IPS-NIHi7 (cell line): ENCODE measurements at regions not wholly inside any gene's neighbourhood (a gene's known extent, or its start where the extent isn't known, plus 50 kb on each side); places are given as distances from the start of the nearest gene placed in this dataset.
"Not testable (repeated sequence)": the region's sequence is repeated elsewhere in the genome, so short reads cannot be mapped to it uniquely, and the experiment has no call there.

Experiments used
- DNase-seq: peaks from one replicate; pipeline ENCODE4 v3.0.0; 2012; ENCODE audit warnings: mixed read lengths; ENCODE audit errors: extremely low spot score

GRCh38 chr13:69094485-69094884 lies 1013.1 kb upstream of the ATXN8OS start:
- DNase-seq: no peak

GRCh38 chr13:69092615-69093322 lies 1014.9 kb upstream of the ATXN8OS start:
- DNase-seq: peak; percentile 56

DNA sequence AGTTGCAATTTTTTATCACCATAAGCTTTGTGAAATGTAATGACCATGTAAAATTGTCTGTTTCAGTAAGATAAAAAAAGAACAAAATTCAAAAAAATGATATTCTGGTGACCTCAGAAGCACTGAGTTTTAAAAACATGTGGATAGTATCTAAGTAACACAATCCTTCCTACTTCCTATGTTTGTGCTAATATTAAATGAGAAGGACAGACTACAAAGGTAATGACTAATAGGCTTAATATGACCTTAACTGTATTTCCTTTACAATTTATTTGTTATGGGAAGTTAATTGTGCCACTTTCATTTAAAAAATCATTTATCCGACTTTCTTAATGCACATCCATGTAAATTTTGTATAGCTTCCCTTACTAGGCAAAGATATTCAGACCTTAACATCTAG lies 1030.4 kb upstream of the ATXN8OS start:
- no peak for DNase-seq

DNA sequence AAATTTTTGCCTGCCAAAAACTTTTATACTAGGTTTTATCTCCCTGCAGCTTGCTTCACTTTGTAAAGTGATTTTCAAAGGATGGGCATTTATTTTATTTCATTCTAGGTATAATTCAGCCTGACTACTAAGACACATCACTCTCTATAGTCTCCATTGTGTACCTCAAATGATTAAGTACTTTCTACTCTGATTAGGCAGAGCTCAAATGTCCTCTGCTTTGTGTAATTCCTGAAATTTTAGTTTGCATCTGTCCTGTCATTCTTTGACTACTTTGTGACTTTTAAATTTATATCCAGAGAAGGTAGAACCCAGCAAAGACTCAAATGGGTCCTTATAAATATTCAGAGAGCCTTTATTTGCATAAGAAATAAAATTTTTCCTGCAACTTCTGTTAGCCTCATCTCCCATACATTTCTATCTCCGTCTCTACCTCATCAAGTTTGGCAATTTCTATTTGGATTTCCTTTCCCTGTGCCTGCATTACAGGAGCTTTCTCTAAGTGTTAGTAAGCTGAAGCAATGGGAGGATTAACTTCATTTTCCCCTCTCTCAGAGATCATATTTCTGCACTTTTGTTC lies 1038.0 kb upstream of the ATXN8OS start:
- no peak for DNase-seq

DNA sequence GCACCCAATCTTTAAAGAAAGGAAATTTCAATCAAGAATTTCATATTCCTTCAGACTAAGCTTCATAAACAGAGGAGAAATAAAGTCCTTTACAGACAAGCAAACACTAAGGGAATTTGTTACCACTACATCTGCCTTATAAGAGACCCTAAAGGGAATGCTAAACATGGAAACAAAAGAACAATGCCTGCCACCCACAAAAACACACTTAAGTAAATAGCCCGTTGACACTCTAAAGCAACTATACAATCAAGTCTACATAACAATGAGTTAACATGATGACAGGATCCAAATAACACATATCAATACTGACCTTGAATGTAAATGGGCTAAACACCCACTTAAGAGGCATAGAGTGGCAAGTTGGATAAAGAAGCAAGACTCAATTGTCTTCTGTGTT lies 1056.9 kb upstream of the ATXN8OS start:
- DNase-seq: no peak

DNA sequence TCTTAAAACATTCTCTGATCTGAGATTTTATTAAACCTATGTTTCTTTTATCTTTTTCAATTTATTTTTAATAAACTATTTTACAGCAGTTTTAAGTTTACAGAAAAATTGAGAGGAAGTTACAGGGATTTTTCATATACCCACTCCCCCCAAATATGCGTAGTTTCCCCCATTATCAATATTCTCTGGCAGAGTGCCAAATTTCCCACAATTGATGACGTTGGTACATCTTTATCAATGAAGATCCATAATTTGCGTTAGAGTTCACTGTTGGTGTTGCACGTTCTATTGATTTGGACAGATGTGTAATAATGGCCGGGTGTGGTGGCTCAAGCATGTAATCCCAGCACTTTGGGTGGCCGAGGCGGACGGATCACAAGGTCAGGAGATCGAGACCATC lies 1063.0 kb upstream of the ATXN8OS start:
- no peak for DNase-seq

GRCh38 chr13:69040898-69041297 lies 1066.7 kb upstream of the ATXN8OS start:
- DNase-seq: no peak

DNA sequence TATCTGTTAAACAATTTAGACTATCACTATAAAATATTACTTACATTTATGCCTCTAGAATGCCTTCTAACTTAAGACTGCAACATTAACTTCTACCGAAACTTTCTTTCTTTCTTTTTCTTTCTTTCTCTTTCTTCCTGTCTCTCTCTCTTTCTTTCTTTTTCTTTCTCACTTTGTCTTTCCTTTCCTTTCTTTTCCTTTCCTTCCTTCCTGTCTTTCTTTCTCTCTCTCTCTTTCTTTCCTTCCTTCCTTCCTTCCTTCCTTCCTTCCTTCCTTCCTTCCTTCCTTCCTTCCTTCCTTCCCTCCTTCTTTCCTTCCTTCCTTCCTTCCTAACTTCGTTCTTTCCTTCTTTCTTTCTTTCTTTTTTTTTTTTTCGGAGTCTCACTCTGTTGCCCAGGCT lies 1071.9 kb upstream of the ATXN8OS start:
- no peak for DNase-seq

GRCh38 chr13:69028936-69029335 lies 1078.7 kb upstream of the ATXN8OS start:
- no peak for DNase-seq

- DNase-seq: no peak
These were observed 1087.5 kb upstream of the ATXN8OS start for GRCh38 chr13:69020120-69020519.

DNA sequence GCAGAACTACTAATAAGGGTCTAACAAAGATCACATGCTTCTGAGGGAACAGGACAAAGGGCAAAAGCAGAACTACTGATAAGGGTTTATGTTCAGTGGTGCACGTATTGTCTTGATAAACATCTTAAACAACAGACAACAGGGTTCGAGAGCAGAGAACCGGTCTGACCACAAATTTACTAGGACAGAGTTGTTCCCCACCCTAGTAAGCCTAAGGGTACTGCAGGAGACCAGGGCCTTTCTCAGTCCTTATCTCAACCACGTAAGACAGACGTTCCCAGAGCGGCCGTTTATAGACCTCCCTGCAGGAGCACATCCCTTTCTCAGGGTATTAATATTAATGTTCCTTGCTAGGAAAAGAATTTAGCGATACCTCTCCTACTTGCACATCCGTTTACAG lies 1089.5 kb upstream of the ATXN8OS start:
- not testable (repeated sequence) for DNase-seq

- DNase-seq: no peak
These were observed 1096.8 kb upstream of the ATXN8OS start for GRCh38 chr13:69010789-69011188.

GRCh38 chr13:69008499-69008898 lies 1099.1 kb upstream of the ATXN8OS start:
- DNase-seq: no peak

DNA sequence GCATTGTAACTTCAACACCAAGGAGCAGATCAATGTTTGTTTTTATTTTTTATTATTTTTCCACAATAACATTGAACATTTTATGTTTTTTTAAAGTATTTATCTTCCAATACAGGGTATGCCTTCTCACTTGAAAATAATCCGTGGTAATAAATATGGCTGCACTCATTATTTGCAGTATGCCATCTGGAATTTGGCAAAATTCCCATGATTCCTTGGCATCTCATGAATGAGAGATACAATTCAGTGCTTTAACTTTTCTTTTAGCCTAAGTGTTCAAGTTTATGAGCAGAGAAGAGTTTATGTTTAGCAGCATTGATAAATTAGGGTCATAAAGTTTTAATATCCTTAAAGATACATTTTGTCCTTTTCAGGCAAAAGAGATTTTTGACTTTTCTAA lies 1109.6 kb upstream of the ATXN8OS start:
- DNase-seq: no peak

DNA sequence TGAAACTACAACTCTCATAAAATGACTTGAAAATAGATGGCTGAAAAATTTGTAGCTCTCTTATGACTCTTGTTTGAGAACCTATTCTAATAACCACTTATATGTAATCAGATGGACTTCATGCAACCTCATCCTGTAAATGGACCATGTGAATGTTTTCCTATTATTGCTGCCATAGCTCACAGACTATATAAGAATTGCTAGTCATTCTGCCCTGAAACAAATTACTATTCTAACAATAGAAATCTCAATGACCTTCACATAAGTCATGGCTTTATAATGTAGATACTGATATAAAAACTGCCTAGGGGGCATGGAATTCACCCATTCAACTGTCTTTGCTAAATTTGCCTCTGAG lies 1111.0 kb upstream of the ATXN8OS start:
- no peak for DNase-seq

DNA sequence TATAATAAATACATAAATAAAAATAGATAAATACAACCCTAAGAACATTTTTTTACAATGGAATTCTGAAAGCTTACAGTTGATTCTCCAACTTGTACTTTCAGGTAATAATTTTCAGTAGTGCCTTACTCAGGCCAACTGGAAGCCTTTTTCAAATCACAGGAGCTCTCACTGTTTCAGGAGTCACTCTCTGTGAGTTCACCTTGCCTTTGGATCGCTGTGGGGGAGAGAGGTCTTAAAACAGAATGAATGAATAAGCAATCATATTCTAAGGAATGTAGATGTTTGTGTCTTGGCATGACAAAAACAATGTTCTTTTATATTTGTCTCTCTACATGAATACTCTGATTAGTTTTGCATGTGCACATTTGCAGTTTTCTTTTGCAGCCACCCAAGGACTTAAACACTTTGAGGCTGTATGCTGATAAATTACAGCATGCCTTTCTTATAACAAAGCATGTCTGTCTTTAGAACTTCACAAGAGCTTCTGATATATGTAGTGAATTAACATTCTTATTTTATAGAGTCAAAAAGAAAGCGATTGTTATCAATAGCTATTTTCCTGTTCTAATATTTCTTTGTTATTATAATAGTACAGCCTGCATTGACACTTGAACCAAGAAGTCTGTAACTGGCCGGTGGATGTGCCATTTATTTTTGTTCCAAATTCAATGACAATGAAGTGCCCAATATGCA lies 1111.5 kb upstream of the ATXN8OS start:
- DNase-seq: no peak

- no peak for DNase-seq
These were observed 1114.5 kb upstream of the ATXN8OS start for GRCh38 chr13:68993154-68993553.

DNA sequence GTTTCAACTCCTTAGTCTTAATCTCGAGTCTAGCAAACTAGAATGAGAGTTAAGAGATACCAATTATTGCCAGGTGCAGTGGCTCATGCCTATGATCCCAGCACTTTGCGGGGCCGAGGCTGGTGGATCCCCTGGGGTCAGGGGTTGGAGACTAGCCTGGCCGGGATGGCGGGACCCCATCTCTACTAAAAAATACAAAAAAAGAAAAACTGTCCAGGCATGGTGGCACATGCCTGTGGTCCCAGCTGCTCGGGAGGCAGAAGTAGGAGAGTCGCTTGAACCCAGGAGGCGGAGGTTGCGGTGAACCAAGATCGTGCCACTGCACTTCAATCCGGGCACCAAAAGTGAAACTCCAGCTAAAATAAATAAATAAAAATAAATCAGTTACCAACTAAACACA lies 1119.5 kb upstream of the ATXN8OS start:
- DNase-seq: no peak

DNA sequence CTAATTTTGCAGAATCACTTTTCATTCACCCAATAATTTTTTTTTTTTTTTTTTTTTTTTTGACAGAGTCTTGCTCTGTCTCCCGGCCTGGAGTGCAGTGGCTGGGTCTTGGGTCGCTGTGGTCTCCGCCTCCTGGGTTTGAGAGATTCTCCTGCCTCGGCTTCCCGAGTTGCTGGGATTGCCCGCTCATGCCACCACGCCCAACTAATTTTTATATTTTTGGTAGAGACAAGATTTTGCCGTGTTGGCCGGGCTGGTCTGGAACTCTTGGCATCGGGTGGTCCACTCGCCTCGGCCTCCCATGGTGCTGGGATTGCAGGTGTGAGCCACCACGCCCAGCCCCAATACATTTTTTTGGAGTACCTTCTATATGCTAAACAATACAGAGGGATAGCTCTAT lies 1120.0 kb upstream of the ATXN8OS start:
- no peak for DNase-seq

GRCh38 chr13:68984688-68985319 lies 1122.8 kb upstream of the ATXN8OS start:
- DNase-seq: no peak

GRCh38 chr13:68982961-68983619 lies 1124.5 kb upstream of the ATXN8OS start:
- no peak for DNase-seq

GRCh38 chr13:68976287-68976686 lies 1131.3 kb upstream of the ATXN8OS start:
- no peak for DNase-seq
